ENCODE measurements at regions not wholly inside any gene's neighbourhood (a gene's known extent, or its start where the extent isn't known, plus 50 kb on each side); places are given as distances from the start of the nearest gene placed in this dataset.

DNA sequence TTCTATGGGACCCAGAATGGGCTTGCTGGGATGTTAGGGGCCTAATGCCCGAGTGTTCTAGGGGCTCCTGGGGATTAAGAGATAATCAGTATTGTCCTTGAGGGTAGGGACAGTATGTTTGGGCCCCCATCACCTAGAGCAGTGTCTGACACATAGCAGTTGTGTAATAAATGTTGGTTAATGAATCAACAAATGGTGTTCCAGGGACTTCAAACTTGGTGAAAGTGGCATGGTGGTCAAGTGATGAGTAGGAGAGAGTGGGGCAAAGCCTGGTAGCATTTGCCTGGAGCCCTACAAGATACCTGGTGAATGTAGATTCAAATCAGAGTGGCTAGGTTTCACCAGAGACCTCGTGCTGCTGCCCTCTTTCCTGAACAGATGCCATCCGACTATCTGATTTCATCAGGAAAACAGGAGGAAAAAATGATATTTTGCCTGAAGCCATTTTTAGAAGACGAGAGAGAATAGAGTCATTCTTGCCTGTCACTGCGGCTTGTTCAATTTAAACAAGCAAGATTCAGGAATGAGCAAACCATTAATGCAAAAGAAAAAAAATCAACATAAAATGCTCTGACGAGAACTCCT is 117.3 kb downstream of the RPL22L1 start:
- DNase-seq (ENCODE audit: low read depth): peak; percentile 54

DNA sequence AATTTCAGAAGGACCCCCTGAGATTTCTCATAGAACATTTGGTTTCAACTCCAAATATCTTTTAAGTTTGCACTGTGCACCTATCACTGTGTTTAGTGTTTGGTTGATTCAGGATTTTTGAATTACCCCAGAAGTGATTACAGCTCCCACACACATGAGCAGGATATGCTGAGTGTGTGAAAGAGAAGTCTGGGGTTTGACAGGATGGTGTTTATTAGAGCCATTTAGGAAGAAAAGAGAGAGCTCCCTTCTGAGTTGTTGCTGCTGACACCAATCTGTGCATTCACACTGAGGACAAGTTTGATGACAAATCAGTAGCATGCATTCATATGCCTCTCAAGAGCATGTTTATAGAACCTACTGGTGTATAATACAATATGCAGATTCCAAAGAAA is 118.1 kb downstream of the RPL22L1 start:
- no peak for DNase-seq (ENCODE audit: low read depth)

DNA sequence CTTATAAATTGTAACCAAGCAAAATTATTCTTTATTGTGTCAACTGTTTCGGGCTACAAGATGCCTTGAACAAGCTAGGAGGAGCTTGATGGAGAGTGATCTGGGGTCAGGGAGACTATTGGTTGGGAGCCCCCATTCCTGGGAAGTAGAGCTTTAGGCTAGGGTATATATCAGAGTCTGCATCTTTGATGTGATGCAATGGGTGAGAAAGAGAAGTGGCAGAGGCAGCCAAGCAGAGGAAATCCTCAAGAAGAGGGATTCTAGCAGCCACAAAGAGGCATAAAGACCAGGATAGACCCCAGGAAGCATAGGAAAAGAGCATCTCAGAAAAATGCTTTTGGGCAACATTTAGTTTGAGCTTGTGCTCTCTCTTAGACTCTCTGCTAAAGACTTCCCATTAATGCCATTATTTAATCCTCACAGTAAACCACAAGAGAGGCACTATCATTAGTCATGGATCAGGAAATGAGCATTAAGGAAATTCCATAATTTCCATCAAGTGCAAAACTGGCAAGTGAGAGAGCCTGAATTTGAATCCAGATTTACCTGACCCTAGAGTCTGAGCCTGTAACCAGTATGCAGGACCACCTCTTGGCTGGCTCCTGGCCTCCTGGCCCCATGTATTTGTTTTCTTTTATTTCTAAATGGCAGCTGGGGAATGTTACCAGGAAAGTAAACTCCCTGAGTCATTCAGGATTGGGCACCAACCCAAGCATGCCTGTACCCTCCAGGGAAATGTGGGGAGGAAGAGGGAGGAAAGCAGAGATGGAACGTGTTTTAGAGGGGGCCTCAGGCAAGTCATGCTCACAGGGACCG is 118.7 kb downstream of the RPL22L1 start:
- peak; percentile 96 for DNase-seq (ENCODE audit: low read depth)

DNA sequence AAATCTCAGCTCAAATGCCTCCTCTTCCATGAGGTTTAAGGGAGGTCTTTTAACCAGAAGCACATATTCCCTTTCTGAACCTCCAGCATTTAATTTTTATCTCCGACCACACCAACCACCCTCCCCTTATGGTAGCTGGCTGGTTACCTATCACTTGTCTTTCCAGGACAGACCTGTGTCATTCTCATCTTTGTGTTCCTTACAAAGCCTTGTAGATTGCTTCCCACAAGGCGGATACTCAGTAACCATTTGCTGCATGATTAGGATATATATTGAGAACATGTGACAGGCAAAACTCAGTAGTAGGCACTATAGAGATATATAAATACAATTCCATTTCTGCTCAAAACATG is 119.5 kb downstream of the RPL22L1 start:
- no peak for DNase-seq (ENCODE audit: low read depth)

DNA sequence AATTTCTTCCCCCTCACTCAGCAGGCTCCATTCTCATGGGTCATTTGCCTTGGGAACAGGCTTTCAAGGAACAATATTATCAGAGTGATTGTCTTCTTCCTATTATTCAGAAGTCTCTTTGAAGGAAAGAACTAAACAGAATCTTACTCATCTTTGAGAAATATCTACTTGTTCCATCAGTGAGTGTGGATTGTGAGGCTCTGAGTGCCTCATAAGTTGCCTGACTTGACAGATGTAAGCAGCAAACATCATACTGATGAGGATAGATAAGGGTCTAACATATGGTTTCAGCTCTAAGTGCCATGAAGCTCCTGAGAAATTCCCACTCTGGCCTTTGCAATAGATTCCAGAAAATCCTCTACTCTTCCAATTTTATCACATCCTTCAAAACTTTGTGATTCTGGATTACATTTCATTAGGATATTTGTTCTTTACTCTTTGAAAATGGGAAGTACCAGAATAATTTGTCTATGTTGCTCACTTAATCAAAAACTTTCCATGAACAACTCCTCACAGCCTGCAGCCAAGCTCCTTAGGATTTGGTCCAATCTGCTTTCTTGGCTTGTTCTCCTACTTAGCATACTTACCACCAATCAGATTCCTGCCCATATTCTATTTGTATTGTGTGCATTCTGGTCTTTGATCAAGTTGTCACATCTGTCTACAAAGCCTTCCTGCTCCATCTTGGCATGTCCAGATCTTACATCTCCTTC is 120.1 kb downstream of the RPL22L1 start:
- DNase-seq (ENCODE audit: low read depth): no peak

DNA sequence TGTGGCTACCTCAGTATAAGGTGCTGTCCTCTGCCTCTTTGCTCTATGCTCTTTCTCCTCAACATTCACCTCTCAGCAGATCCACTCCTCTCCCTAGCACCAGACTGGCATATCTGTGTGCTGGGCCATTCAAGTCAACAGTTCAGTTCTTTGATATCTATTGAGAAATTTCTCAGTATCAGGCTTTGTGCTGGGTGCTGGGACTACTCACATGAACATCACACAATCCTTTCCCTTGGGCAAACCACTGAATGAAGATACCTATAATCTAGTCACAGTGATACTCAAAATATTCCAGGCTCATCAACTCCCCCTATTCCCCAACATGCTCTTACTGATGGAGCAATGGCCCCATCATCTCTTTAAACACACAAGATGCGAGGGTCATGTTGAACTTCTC is 120.8 kb downstream of the RPL22L1 start:
- DNase-seq (ENCODE audit: low read depth): no peak

DNA sequence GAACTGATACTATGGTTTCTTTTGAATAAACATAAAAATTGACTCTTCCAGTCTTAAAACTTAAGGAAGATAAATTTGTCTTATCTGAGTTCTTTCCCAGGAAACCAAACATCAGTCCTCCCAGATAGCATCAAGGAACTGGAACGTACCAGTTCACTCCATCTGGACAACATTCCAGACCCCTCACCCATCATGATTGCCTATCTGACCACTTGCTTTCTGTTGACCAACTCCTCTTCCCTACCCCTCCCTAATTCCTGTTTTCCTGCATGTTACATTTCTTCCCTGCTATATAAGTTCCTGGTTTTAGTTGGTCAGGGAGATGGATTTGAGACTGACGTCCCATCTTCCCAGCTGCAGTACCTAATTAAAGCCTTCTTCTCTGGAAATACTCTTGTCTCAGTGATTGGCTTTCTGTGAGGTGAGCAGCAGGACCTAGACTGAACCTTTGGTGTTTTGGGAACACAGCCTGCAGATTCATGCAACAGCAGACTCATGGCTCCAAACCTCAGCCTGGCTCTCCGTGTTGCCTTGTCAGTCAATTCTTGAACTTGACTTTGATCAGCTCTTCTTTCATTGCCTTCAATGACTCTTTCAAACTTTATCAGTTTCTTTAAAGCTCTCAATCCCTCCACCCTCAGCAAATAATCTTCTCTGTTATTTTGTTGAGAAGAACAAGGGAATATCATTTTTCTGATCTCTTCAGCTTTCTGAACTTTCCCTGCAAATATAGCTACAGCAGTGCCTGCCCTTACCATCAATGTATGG is 123.6 kb downstream of the RPL22L1 start:
- no peak for DNase-seq (ENCODE audit: low read depth)

DNA sequence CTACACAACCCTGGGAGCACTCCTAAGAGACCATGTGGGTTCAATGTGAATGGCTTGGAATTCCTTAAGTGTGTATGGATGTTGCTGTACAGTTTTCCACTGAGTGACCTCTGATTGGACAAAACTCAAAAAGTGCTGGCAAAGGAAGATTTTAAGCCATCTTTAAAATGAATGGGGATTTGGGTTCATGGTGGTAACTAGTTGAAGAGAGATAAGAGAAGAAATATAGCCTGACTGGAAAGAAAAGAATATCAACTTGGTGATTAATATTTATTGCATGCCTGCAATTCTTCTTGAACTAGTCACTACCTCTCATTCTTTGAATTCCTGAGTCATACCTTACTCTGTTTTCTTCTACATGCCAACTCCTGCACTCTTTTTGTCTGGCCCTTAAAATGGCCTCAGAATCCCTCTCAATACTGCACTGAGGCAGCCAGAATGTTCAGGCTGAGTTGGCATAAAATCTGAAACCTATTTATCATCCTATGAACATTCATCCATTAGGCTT is 124.7 kb downstream of the RPL22L1 start:
- no peak for DNase-seq (ENCODE audit: low read depth)

DNA sequence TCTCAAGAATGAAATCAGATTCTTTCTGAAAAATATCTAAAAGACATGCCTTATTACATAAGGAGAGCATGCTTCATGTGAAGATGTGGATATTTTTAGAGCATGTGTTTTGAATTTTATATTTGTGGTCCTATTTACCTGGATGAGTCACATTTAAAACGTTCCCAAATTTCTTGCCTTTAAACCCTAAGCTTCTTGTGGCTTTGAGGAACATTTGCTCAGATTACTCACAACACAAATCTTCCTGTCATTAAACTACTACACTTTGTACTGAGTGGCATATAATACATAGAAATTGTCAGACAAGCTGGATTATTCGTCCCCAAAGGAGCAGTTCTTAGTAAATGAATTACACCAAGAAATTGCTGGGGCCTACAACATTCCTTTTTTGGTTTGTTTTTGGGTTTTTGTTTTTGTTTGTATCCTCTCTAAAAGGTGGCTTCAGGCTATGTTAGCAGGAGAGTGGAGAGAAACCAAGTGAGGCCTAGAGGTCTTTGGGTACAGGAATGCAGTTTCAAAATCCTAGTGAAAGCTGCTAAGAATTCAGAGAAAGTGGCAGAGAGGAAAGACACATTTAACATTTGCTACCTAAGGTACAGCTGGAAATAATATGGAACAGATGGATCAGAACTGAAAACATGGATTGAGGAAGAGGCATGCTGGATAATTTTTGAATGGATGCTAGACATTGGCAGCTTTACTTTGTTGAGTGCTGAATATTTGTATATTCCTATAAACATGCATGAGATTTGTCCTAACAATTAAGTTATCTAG is 128.1 kb downstream of the RPL22L1 start:
- DNase-seq (ENCODE audit: low read depth): peak; percentile 49

DNA sequence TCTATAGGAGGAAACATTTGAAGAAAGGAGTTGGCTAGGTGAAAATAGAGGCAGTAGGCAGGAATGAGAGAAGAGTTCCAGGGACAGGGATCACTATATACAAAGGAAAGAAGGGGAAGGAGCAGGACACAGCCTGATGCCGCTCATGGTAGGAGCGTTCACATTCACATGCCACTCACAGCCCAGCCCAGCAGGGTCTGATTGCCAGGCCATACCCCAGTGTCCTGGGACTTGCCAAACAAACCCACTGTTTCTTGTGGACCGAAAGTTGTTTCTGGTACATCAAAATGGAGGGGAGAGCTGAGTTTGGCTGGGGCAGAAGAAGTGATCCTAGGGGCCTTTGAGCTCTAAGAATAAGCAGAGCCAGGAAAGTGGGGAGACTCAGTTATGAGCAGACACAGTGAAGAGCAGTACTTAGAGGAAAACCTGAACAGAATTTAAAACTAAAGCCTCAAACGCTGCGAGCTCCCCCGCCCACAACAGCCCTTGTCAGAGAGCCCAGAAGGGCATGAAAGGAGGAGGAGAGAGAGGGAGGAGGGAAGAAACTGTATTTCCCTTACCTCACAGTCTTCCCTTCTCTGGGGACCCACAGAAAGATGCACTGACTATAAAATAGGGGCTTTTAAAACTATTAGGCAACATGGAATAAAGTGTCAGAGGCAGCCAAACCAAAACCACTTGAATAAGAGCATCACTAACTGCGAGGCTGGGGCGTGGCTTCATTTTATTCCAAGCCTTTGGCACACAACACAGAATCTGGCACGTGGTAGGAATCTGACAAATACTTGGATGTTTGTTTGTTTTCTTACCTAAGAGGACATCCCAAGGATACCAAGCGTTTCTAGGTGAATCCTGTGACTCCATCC is 129.0 kb downstream of the RPL22L1 start:
- peak; percentile 97 for DNase-seq (ENCODE audit: low read depth)

DNA sequence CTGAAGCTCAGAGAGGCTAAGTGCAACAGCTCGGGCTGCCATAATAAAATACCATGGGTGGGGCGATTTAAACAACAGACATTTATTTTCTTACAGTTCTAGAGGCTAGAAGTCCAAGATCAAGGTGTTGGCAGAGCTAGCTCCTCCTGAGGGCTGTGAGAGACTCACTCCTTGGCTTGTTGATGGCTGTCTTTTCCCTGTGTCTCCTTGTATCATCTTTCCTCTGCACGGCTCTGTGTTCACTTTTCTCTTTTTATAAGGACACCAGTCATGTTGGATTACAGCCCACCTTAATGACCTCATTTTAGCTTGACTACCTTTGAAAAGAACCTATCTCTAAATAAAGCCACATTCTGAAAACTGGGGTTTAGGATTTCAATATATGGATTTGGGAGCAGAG is 129.7 kb downstream of the RPL22L1 start:
- DNase-seq (ENCODE audit: low read depth): no peak

DNA sequence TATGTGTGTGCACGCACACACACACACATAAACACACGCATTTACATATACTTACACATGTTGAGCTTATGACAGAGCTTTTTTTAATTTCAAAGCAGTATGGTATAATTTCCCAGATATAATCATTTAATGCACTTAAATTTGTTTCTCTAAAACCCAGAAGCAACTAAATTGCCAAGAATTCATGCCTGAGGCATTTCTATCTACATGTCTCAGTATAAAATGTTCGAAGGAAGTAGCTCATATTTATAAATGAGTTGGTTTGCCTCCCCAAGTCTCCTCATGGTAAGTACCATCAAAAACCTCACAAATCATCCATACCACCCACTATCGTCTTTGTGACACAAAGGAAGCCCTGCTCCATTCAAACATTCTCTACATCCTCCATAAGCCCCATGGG is 130.6 kb downstream of the RPL22L1 start:
- peak; percentile 30 for DNase-seq (ENCODE audit: low read depth)

DNA sequence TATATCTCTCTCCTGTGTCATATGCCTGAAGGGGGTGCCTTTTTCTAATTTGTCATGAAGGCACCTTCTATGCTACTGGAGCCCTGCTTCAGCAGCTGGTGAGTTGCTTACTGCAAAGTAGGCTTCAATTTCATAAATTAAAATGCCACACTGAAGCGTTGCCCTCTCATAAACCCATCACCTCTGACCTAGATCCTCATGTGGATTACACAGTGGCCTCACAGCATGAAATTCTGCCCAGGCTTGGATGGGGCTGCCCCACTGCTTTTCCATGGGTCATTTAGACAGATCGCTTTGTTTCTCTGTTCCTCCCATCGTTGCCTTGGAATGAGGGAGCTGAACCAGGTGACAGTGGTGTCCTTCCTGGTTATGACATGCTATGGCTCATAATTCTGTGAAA is 131.2 kb downstream of the RPL22L1 start:
- peak; percentile 41 for DNase-seq (ENCODE audit: low read depth)

DNA sequence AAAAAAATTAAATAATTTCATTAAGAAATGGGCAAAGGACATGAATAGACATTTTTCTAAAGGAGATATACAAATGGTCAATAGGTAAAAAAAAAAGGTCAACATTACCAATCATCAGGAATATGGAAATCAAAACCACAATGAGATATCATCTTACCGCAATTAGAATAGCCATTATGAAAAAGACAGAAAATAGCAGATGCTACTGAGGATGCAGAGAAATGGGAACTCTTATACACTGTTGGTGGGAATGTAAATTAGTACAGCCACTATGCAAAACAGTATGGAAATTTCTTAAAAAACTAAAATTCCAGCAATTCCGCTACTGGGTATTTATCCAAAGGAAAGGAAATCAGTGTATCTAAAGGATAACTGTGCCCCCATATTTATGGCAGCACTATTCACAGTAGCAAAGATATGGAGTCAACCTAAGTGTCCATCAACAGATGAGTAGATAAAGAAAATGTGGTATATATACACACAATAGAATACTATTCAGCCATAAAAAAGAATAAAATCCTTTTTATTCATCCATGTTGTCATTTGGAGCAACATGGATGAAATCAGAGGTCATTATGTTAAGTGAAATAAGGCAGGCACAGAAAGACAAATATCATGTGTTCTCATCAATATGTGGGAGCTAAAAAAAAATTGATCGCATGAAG is 132.4 kb downstream of the RPL22L1 start:
- no peak for DNase-seq (ENCODE audit: low read depth)

DNA sequence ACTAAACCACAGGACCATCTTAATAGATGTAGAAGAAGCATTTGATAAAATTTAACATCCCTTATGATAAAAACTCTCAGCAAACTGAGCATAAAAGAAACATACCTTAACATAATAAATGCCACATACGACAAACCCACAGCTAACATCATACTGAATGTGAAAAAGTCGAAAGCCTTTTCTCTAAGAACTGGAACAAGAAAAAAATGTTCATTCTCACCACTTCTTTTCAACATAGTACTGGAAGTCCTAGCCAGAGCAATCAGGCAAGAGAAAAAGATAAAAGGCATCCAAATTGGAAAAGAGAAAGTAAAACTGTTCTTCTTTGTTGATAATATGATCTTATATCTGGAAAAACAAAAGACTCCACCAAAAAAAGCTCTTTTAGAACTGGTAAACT is 134.2 kb downstream of the RPL22L1 start:
- no peak for DNase-seq (ENCODE audit: low read depth)

DNA sequence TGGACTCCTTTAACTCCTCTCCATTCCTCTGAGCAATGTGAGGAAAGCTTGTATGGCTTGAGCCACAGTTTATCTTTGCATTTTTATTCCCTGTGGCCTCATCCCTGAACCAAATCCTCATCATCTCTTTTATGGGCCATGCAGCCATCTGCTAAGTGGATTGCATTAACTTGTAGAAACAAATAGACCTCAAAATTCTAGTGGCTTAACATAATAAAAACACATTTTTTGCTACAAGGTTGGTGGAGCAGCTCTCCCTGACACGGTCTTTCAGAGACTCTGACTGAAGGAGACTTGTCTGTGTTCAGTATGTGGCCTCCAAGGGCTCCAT is 135.3 kb downstream of the RPL22L1 start:
- DNase-seq (ENCODE audit: low read depth): no peak

DNA sequence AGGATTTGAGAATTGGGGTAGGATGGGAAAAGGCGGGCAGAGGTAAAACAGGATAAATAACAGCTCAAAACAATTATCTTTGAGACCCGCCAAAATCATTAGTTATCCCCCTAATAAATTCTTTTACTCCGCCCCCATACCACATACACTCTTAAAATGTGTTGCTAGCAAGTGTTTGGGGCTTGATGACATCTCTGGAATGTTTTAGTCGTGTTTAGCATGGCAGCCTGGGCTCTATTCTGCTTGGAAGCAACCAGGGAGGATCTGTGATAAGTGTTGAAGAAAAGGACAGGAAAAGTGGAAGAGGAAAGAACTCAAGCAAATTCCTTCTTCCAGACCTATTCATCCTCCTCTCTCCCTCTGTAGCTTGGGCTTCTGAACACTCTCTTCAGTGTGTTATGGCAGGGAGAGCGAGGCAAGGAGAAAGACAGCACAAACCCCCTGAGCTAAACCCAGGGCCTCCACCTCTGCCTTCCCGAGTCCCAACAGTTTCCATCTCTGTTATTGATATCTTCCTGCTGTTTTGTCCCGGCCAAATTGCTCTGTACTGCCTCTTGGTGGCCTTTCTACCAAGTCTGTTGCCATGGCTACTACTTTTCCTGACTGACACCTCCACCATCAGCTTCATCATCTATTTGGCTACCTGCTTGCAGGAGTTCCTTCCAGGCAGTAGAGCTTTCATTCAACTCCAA is 135.8 kb downstream of the RPL22L1 start:
- DNase-seq (ENCODE audit: low read depth): no peak

DNA sequence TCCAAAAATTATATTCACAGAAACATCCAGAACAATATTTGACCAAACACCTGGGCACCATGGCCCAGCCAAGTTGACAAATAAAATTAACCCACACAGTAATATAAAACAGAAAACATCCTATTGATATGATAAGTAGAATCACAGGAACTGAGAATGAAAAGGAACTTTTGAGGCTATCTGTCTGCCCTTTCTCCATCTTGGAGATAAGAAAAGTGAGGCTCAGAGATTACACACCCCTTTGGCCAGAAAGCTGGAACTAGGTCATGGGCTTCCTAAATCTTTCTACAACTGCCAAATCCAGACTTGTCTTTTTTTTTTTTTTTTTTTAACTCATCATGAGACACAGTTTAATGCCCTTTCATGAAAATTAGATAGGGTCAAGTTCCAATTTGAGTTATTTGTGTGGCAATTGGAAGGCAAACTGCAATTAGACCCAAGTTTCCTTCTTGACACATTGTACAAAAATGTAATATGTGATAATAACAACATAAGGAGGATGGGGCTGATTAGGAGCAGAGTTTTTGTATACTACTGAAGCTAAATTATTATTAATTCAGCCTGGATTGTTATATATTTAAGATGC is 137.2 kb downstream of the RPL22L1 start:
- DNase-seq (ENCODE audit: low read depth): peak; percentile 76

DNA sequence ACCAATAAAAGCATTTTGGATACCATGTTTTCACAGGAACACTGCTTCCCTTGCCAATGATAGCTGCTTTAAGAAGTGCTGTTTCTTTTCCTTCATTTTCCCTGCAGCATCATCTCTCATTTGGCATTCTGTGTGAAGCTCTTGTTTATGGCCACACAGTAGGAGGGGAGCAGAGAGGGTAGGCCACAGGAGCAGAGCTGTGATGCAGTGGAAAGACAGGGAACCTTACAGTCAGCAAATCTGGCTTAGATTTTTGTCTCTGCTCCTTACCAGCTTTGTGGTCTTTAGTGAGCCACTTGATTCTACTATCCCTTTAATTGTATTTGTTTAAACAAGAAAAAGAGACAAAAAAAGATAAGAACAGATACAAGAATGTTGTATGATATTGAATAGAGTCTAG is 138.7 kb downstream of the RPL22L1 start:
- no peak for DNase-seq (ENCODE audit: low read depth)

Data from fibroblast of gingiva (primary cell).